IMR-90 (cell line): ENCODE measurements at regions not wholly inside any gene's neighbourhood (a gene's known extent, or its start where the extent isn't known, plus 50 kb on each side); places are given as distances from the start of the nearest gene placed in this dataset.

Experiments used
- ATAC-seq: fragments of 200-7000 bp; cut with Tn5 transposase; 2 replicates; pipeline ENCODE4 v1.9.1; 2020; ENCODE audit warnings: low read depth, mild to moderate bottlenecking, moderate library complexity
- BruUV-seq: library from RNA; stranded (reverse); fragments of 400-500 nt; replicated peaks from 2 replicates; lab custom pipeline; 2021; lab: Mats Ljungman, UMichigan
- CTCF ChIA-PET: fragments of 300-600 bp; formaldehyde crosslinking; extraction: SDS; loops from one replicate; lab custom pipeline; 2021; ENCODE audit warnings: antibody characterized with exemption; lab: Yijun Ruan, JAX
- POLR2A ChIA-PET: fragments of 300-600 bp; sonication (Branson Sonifier 250); formaldehyde crosslinking; loops from one replicate; lab custom pipeline; 2022; ENCODE audit warnings: antibody characterized with exemption; ENCODE audit not compliant: unreplicated experiment; lab: Charles Lee
- DNase-seq: peaks from one replicate; pipeline ENCODE4 v3.0.0; 2013
- H2AFZ ChIP-seq: replicated peaks from 2 replicates; pipeline ENCODE3; 2013; ENCODE audit warnings: low read length, mild to moderate bottlenecking; ENCODE audit not compliant: poor library complexity
- H2AK5ac ChIP-seq: 2 replicates; pipeline ENCODE4 v1.6.1; 2013; ENCODE audit warnings: low read depth, low read length, inconsistent platforms
- H2AK9ac ChIP-seq: replicated peaks from 2 replicates; pipeline ENCODE3; 2013; ENCODE audit warnings: mild to moderate bottlenecking, low read depth, low read length, moderate library complexity; ENCODE audit not compliant: poor library complexity
- H2BK120ac ChIP-seq: 2 replicates; pipeline ENCODE4 v1.6.1; 2013; ENCODE audit warnings: low read depth, low read length, inconsistent platforms
- H2BK15ac ChIP-seq: 3 replicates; pipeline ENCODE4 v1.6.1; 2013; ENCODE audit warnings: low read depth, low read length, inconsistent platforms
- H2BK20ac ChIP-seq: 2 replicates; pipeline ENCODE4 v1.6.1; 2013; ENCODE audit warnings: low read depth, mild to moderate bottlenecking, inconsistent platforms, low read length, moderate library complexity
- H2BK5ac ChIP-seq: 2 replicates; pipeline ENCODE4 v1.6.1; 2013; ENCODE audit warnings: mild to moderate bottlenecking, low read depth, low read length, inconsistent platforms; ENCODE audit not compliant: poor library complexity, severe bottlenecking
- H3K14ac ChIP-seq: replicated peaks from 2 replicates; pipeline ENCODE4 v1.6.1; 2013; ENCODE audit warnings: low read depth, low read length, inconsistent platforms
- H3K18ac ChIP-seq: 2 replicates; pipeline ENCODE4 v1.6.1; 2013; ENCODE audit warnings: low read depth, low read length, control low read depth
- H3K23ac ChIP-seq: 2 replicates; pipeline ENCODE4 v1.6.1; 2013; ENCODE audit warnings: low read depth, low read length, inconsistent platforms
- H3K27ac ChIP-seq: 2 replicates; pipeline ENCODE4 v1.5.1; 2013; ENCODE audit warnings: mild to moderate bottlenecking, control low read depth, low read length; ENCODE audit not compliant: insufficient read depth
- H3K27me3 ChIP-seq: 2 replicates; pipeline ENCODE4 v1.6.1; 2013; ENCODE audit warnings: low read length; ENCODE audit not compliant: control insufficient read depth, insufficient read depth
- H3K36me3 ChIP-seq: 2 replicates; pipeline ENCODE4 v1.6.1; 2013; ENCODE audit warnings: low read length, mixed read lengths; ENCODE audit not compliant: control insufficient read depth, insufficient read depth
- H3K4ac ChIP-seq: 2 replicates; pipeline ENCODE4 v1.6.1; 2013; ENCODE audit warnings: low read depth, low read length, inconsistent platforms
- H3K4me1 ChIP-seq: 2 replicates; pipeline ENCODE4 v1.6.1; 2013; ENCODE audit warnings: low read length, mixed read lengths; ENCODE audit not compliant: control insufficient read depth, insufficient read depth
- H3K4me2 ChIP-seq: 2 replicates; pipeline ENCODE4 v1.6.1; 2013; ENCODE audit warnings: low read depth, mild to moderate bottlenecking, control low read depth, low read length, moderate library complexity
- H3K4me3 ChIP-seq: 2 replicates; pipeline ENCODE4 v1.5.1; 2013; ENCODE audit warnings: low read depth, mild to moderate bottlenecking, control low read depth, low read length, moderate library complexity; ENCODE audit not compliant: insufficient read depth
- H3K56ac ChIP-seq: 2 replicates; pipeline ENCODE4 v1.6.1; 2013; ENCODE audit warnings: low read length, inconsistent platforms; ENCODE audit not compliant: insufficient read depth; ENCODE audit errors: extremely low read depth
- H3K79me1 ChIP-seq, 2 experiments: 2 replicates each; pipeline ENCODE4 v1.6.1; 2013; ENCODE audit warnings: low read length in 2 of 2, inconsistent platforms in 1 of 2, low read depth in 1 of 2
- H3K9ac ChIP-seq: 2 replicates; pipeline ENCODE4 v1.6.1; 2013; ENCODE audit warnings: low read depth, low read length, control low read depth
- H3K9me1 ChIP-seq: 2 replicates; pipeline ENCODE4 v1.6.1; 2013; ENCODE audit warnings: low read length, inconsistent platforms; ENCODE audit not compliant: insufficient read depth
- H3K9me3 ChIP-seq: 2 replicates; pipeline ENCODE4 v1.6.1; 2013; ENCODE audit warnings: low read length; ENCODE audit not compliant: control insufficient read depth, insufficient read depth
- H4K20me1 ChIP-seq: 2 replicates; pipeline ENCODE4 v1.6.1; 2013; ENCODE audit warnings: low read length, inconsistent platforms; ENCODE audit not compliant: insufficient read depth
- H4K5ac ChIP-seq: 2 replicates; pipeline ENCODE4 v1.6.1; 2013; ENCODE audit warnings: mild to moderate bottlenecking, low read depth, low read length, control low read depth
- H4K8ac ChIP-seq, 2 experiments: 2 replicates each; pipeline ENCODE4 v1.6.1; 2013; ENCODE audit warnings: low read depth in 2 of 2, low read length in 2 of 2, control low read depth in 1 of 2, inconsistent platforms in 1 of 2
- H4K91ac ChIP-seq: 2 replicates; pipeline ENCODE4 v1.6.1; 2013; ENCODE audit warnings: low read depth, low read length, inconsistent platforms; ENCODE audit not compliant: insufficient read depth
- CEBPB ChIP-seq: IDR thresholded peaks from 2 replicates; pipeline ENCODE4 v1.6.1; 2012; ENCODE audit warnings: low read depth, low read length, improper control_type of control experiment
- CHD1 ChIP-seq: IDR thresholded peaks from 2 replicates; pipeline ENCODE4 v1.6.1; 2012; ENCODE audit warnings: low read depth, low read length, improper control_type of control experiment
- CTCF ChIP-seq: conservative IDR thresholded peaks from 2 replicates; pipeline ENCODE4 v1.5.1; 2012; ENCODE audit warnings: mild to moderate bottlenecking, low read depth, low read length, improper control_type of control experiment
- FOS ChIP-seq: fragments of 150-350 bp; IDR thresholded peaks from 2 replicates; pipeline ENCODE4 v1.6.1; 2016; ENCODE audit warnings: low read depth, low read length
- MAFK ChIP-seq: IDR thresholded peaks from 2 replicates; pipeline ENCODE4 v1.6.1; 2012; ENCODE audit warnings: low read depth, low read length, improper control_type of control experiment
- MAZ ChIP-seq: IDR thresholded peaks from 2 replicates; pipeline ENCODE4 v1.6.1; 2012; ENCODE audit warnings: low read depth, mild to moderate bottlenecking, low read length, improper control_type of control experiment, moderate library complexity, borderline replicate concordance
- MXI1 ChIP-seq: IDR thresholded peaks from 2 replicates; pipeline ENCODE4 v1.6.1; 2012; ENCODE audit warnings: low read depth, mild to moderate bottlenecking, low read length, moderate library complexity, borderline replicate concordance
- POLR2A ChIP-seq: IDR thresholded peaks from 2 replicates; pipeline ENCODE4 v1.6.1; 2012; ENCODE audit warnings: mild to moderate bottlenecking, low read depth, low read length
- RAD21 ChIP-seq: IDR thresholded peaks from 2 replicates; pipeline ENCODE4 v1.6.1; 2012; ENCODE audit warnings: low read length, improper control_type of control experiment
- WGBS, 2 experiments: methylation state at CpG; one replicate each; pipeline versions ENCODE4 v1.1.5 to v1.1.7; 2013; ENCODE audit warnings: missing lambda C conversion rate in 2 of 2; ENCODE audit not compliant: insufficient read length in 1 of 2; ENCODE audit errors: extremely low coverage in 2 of 2; 5-methylcytosine and 5-hydroxymethylcytosine counted together
- dilution Hi-C: fragments of 300-500 bp; cut with HindIII; formaldehyde crosslinking; loops from one replicate; pipeline ENCODE4 v1.14.3; 2018; ENCODE audit warnings: low sequenced_read_pairs; ENCODE audit not compliant: unreplicated experiment
- in situ Hi-C: fragments of 300-500 bp; cut with MboI; formaldehyde crosslinking; loops from 3 replicates; pipeline ENCODE4 v1.14.3; 2019; ENCODE audit warnings: low sequenced_read_pairs, inconsistent platforms, mixed read lengths
- intact Hi-C: fragments of 100-400 bp; cut with micrococcal nuclease; formaldehyde crosslinking; loops from 2 replicates; pipeline ENCODE4 v1.10.0; 2022
- TF ChIP-seq, protein P1 (sequence below): fragments of 150-350 bp; IDR thresholded peaks from 2 replicates; pipeline ENCODE4 v1.6.1; 2016; ENCODE audit warnings: low read depth, mild to moderate bottlenecking, low read length, moderate library complexity, borderline replicate concordance
- TF ChIP-seq, protein P2 (sequence below): fragments of 150-350 bp; IDR thresholded peaks from 2 replicates; pipeline ENCODE4 v1.6.1; 2017; ENCODE audit warnings: mild to moderate bottlenecking, antibody characterized with exemption, low read length, low read depth

GRCh38 chr10:21326594-21327288, 198.7 kb downstream of the SKIDA1 start:
- 79% methylated on average over 2 of the region's 5 CpGs; no CpG with 5 or more reads in 1 of the 2 experiments for WGBS, 2 experiments
- Histone ChIP-seq H3K27me3 (no peaks in the 10 kb centered on the region), H3K18ac (no peak overlapping the region), H3K9ac (no peak overlapping the region), H3K4me1 (no peaks in the 10 kb centered on the region; the same call in 1 of the 2 replicates), H3K9me1 (no peaks in the 10 kb centered on the region), H3K79me1 (no peaks in the 10 kb centered on the region), H2BK20ac (no peak overlapping the region), H4K5ac (no peak overlapping the region), H3K27ac (no peak overlapping the region), H2AK5ac (no peak overlapping the region), H3K36me3 (no peaks in the 10 kb centered on the region), H3K56ac (no peak overlapping the region), H2AFZ (no peak overlapping the region), H3K23ac (no peak overlapping the region), H2AK9ac (no peak overlapping the region), H3K14ac (no peak overlapping the region), H3K4me3 (no peak overlapping the region), H4K8ac (no peak overlapping the region), H3K4ac (no peak overlapping the region), H2BK5ac (no peak overlapping the region), H4K91ac (no peak overlapping the region), H2BK120ac (no peak overlapping the region), H3K4me2 (no peak overlapping the region), H2BK15ac (no peak overlapping the region), H4K20me1 (no peaks in the 10 kb centered on the region), H3K9me3 (no peaks in the 10 kb centered on the region)
- ChIA-PET CTCF (no interaction called here), POLR2A (no interaction called here)
- no peak for DNase-seq
- no peak for TF ChIP-seq MAZ
- no peak for TF ChIP-seq MAFK
- no peak for TF ChIP-seq CTCF
- no peak for TF ChIP-seq CEBPB
- TF ChIP-seq, protein P1, sequence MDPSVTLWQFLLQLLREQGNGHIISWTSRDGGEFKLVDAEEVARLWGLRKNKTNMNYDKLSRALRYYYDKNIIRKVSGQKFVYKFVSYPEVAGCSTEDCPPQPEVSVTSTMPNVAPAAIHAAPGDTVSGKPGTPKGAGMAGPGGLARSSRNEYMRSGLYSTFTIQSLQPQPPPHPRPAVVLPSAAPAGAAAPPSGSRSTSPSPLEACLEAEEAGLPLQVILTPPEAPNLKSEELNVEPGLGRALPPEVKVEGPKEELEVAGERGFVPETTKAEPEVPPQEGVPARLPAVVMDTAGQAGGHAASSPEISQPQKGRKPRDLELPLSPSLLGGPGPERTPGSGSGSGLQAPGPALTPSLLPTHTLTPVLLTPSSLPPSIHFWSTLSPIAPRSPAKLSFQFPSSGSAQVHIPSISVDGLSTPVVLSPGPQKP = no peak
- TF ChIP-seq CHD1 = no peak
- no peak for TF ChIP-seq FOS
- TF ChIP-seq, protein P2, sequence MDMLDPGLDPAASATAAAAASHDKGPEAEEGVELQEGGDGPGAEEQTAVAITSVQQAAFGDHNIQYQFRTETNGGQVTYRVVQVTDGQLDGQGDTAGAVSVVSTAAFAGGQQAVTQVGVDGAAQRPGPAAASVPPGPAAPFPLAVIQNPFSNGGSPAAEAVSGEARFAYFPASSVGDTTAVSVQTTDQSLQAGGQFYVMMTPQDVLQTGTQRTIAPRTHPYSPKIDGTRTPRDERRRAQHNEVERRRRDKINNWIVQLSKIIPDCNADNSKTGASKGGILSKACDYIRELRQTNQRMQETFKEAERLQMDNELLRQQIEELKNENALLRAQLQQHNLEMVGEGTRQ = no peak
- TF ChIP-seq MXI1 = no peak
- no peak for TF ChIP-seq POLR2A
- no peak for TF ChIP-seq RAD21
- dilution Hi-C loops = no loop called here
- ATAC-seq = no peak
- intact Hi-C loops = no loop called here
- in situ Hi-C loops = no loop called here
- no TSS peak for BruUV-seq
